ENCODE measurements at regions not wholly inside any gene's neighbourhood (a gene's known extent, or its start where the extent isn't known, plus 50 kb on each side); places are given as distances from the start of the nearest gene placed in this dataset.

- H3K4me1 ChIP-seq (ENCODE audit: control insufficient read depth in 1 of 2, low read depth in 2 of 2), result no peaks in the 10 kb centered on the region
- no peak for ATAC-seq (ENCODE audit: insufficient number of reproducible peaks, low FRiP score, low read depth)
- no peak overlapping the region for H3K4me3 ChIP-seq
- H3K36me3 ChIP-seq, result no peaks in the 10 kb centered on the region
- no peaks in the 10 kb centered on the region for H3K9me3 ChIP-seq
- H3K27me3 ChIP-seq (replicated peaks; ENCODE audit: insufficient read depth), result no peaks in the 10 kb centered on the region
- DNase-seq (ENCODE audit: low spot score), result no peak
- TF ChIP-seq CTCF (IDR thresholded peaks at IDR 0.05), result no peak
- no peak overlapping the region for H3K27ac ChIP-seq
Measured at GRCh38 chr3:124592658-124593441, 137.4 kb upstream of the UMPS start.

GRCh38 chr3:124593442-124593829 is 136.8 kb upstream of the UMPS start:
- TF ChIP-seq CTCF (IDR thresholded peaks at IDR 0.05), result no peak
- DNase-seq (ENCODE audit: low spot score) (no peak), ATAC-seq (ENCODE audit: insufficient number of reproducible peaks, low FRiP score, low read depth) (no peak)
- Histone ChIP-seq H3K4me1 (ENCODE audit: control insufficient read depth in 1 of 2, low read depth in 2 of 2) (no peaks in the 10 kb centered on the region), H3K36me3 (no peaks in the 10 kb centered on the region), H3K9me3 (no peaks in the 10 kb centered on the region), H3K27me3 (replicated peaks; ENCODE audit: insufficient read depth) (no peaks in the 10 kb centered on the region), H3K27ac (no peak overlapping the region), H3K4me3 (no peak overlapping the region)

- Histone ChIP-seq H3K4me3 (no peak overlapping the region), H3K4me1 (ENCODE audit: control insufficient read depth in 1 of 2, low read depth in 2 of 2) (peaks cover 3 to 10% of the 10 kb centered on the region in 2 donors), H3K27me3 (replicated peaks; ENCODE audit: insufficient read depth) (no peaks in the 10 kb centered on the region), H3K9me3 (no peaks in the 10 kb centered on the region), H3K27ac (no peak overlapping the region), H3K36me3 (no peaks in the 10 kb centered on the region)
- no peak for TF ChIP-seq CTCF (IDR thresholded peaks at IDR 0.05)
- ATAC-seq (ENCODE audit: insufficient number of reproducible peaks, low FRiP score, low read depth) (no peak), DNase-seq (ENCODE audit: low spot score) (no peak)
Measured at GRCh38 chr3:124594581-124594980, 135.7 kb upstream of the UMPS start.

- Histone ChIP-seq H3K9me3 (no peaks in the 10 kb centered on the region), H3K4me1 (ENCODE audit: control insufficient read depth in 1 of 2, low read depth in 2 of 2) (peaks cover 17 to 29% of the 10 kb centered on the region in 2 donors), H3K27me3 (replicated peaks; ENCODE audit: insufficient read depth) (no peaks in the 10 kb centered on the region), H3K36me3 (no peaks in the 10 kb centered on the region), H3K4me3 (no peak overlapping the region), H3K27ac (no peak overlapping the region)
- ATAC-seq (ENCODE audit: insufficient number of reproducible peaks, low FRiP score, low read depth), result no peak
- no peak for DNase-seq (ENCODE audit: low spot score)
- no peak for TF ChIP-seq CTCF (IDR thresholded peaks at IDR 0.05)
Measured at GRCh38 chr3:124597273-124597672, 133.0 kb upstream of the UMPS start.

- H3K27me3 ChIP-seq (replicated peaks; ENCODE audit: insufficient read depth), result no peaks in the 10 kb centered on the region
- H3K4me3 ChIP-seq, result no peak overlapping the region
- no peak overlapping the region for H3K27ac ChIP-seq
- H3K36me3 ChIP-seq, result no peaks in the 10 kb centered on the region
- no peak for TF ChIP-seq CTCF (IDR thresholded peaks at IDR 0.05)
- ATAC-seq (ENCODE audit: insufficient number of reproducible peaks, low FRiP score, low read depth), result no peak
- peaks cover 17 to 31% of the 10 kb centered on the region in 2 donors for H3K4me1 ChIP-seq (ENCODE audit: control insufficient read depth in 1 of 2, low read depth in 2 of 2)
- H3K9me3 ChIP-seq, result no peaks in the 10 kb centered on the region
- no peak for DNase-seq (ENCODE audit: low spot score)
Measured at GRCh38 chr3:124597979-124598378, 132.3 kb upstream of the UMPS start.
